NCI-H1048 (cell line): ENCODE measurements at regions not wholly inside any gene's neighbourhood (a gene's known extent, or its start where the extent isn't known, plus 50 kb on each side); places are given as distances from the start of the nearest gene placed in this dataset.

Source experiments
- DNase-seq: peaks from one replicate; lab custom pipeline; 2025; lab: John Stamatoyannopoulos, UW

DNA sequence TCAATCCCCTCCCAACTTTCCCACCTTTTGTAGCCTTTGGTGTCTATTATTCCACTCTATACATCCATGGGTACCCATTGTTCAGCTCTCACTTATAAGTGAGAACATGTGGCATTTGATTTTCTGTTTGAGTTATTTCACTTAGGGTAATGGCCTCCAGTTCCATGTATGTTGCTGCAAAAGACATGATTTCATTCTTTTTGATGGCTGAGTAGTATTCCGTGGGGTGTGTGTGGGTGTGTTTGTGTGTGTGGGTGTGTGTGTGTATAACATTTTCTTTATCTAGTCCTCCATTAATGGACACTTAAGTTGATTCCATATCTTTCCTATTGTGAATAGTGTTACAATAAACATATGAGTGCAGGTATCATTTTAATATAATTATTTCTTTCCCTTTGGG is 157.5 kb upstream of the FSTL4 start:
- DNase-seq, result no peak

DNA sequence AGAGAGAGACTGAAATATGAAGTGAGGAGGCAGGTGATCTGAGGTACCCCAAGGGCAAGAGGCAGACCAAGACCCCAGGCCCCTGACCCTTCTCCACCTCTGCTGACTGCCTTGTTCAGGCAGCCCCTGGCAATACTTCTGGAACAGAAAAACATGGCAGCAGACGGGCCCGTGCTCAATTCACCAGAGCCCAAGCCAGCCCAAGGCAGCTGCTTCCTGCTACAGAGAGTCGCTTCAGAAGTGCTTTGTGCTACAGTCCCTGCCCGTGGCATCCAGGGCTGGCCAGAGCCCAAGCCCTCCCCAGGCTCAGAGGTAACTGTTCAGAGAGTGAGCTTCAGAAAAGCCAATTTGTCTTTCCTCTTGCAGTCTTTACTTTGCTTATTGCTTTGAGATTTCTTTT is 151.4 kb upstream of the FSTL4 start:
- DNase-seq, result no peak

DNA sequence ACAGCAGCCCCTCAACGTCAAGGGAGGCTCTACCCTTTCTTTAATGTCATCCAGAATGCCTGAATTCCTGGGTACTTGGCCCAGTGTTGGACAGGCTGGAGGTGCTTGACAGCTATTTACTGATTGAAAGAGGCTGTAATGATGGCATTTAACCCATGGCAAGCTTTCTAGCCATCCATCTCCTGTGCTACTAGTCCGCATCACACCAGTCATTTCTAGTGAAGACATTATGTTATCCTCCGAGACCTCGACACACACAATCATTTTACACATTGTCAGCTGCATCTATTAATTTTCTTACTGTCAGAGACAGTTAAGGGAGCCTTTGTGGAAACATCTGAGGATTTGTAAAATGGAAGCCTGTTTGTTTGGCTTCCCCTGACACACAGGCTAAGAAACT is 149.3 kb upstream of the FSTL4 start:
- no peak for DNase-seq

DNA sequence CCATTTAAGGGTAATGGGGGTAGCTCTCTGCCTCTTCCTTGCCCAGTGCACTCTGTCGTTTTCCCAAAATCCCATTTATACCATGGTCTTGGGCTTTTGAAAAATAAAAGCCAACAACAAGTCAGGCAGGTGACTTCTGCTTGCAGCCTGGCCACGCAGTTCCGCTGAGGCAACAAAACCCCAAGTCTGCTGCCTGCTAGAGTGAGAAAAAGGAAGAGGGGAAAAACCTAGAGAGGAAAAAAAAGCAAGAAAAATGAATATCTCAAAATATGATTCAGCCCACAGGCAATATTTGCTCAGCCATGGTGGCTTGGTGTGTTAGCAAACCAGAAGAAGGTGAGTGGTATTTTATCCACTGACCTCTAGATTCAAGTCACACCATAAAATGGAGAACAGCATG is 148.2 kb upstream of the FSTL4 start:
- no peak for DNase-seq

DNA sequence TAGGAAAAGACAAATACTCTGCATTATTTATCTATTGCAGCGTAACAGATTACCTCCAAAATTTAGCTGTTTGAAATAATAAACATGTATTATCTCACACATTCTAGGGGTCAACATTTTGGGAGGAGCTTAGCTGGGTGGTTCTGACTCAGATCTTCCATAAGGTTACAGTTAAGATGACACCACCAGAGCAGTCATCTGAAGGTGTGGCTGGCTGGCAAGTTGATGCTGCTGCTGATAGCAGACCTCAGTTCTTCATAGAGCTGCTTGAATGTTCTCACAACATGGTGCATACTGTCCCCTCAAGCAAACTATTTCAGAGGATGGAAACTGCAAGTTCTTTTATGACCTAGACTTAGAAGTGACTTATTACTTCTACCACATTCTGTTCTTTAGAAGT is 146.3 kb upstream of the FSTL4 start:
- DNase-seq, result no peak

DNA sequence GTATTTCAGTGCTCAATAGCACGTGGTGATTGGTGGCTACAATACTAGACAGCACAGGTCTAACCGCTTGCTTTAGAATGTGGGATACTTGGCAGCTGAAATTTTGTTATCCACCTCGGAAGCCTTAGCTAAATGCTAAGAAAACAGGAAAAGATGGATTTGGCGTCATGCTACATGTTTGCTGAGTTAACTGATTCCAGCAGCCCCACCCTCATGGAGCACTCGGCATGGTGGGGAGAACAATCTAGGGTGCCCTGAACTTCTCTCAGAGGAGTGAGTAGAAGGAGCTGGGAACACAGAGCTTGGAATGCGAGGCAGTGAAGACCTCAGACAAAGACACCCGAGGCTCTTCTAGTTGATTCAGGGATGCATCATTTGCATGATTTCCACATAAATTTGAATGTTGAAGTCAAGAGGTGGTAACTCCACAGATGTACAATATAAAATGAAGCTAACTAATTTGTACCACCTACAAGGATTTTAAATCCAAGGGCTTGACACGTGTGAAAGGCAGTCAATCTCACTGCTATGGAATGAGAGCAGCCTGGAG is 145.1 kb upstream of the FSTL4 start:
- DNase-seq, result no peak

DNA sequence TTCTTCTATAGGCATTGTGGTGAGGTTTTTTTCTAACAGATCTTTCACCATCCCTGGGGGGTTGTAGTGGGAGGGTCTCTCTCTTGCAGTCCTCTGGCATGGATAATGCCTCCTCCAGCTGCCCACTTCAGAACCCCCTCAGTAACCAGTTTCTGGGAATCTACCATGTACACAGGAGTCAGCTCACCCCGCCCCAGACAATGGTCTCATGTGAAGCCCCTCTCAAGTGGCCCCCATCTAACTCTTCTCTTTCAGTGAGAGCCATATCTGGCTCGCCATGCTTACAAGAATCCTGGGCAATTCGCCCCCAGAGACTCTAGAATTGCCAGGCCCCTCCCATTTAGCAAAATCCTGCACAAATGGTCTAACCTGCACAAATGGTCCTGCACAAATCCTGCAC is 144.4 kb upstream of the FSTL4 start:
- DNase-seq, result no peak

DNA sequence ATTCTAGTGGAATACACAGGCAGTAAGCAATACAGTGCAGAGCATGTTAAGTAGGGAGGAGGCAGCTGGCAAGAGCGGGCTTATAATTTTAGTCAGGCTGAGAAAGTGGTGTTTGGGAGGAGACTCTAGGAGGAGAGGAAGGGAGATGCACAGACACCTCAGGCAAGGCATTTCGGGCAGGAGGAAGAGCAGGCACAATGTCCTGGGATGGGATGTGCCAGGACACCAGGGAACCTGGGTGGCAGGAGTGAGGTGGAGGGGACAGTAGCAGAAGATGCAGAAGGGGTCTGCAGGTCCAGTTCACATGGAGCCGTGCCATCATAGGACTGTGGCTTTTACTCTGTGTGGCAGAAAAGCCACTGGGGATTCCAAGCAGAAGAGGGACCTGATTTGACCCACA is 143.7 kb upstream of the FSTL4 start:
- no peak for DNase-seq

DNA sequence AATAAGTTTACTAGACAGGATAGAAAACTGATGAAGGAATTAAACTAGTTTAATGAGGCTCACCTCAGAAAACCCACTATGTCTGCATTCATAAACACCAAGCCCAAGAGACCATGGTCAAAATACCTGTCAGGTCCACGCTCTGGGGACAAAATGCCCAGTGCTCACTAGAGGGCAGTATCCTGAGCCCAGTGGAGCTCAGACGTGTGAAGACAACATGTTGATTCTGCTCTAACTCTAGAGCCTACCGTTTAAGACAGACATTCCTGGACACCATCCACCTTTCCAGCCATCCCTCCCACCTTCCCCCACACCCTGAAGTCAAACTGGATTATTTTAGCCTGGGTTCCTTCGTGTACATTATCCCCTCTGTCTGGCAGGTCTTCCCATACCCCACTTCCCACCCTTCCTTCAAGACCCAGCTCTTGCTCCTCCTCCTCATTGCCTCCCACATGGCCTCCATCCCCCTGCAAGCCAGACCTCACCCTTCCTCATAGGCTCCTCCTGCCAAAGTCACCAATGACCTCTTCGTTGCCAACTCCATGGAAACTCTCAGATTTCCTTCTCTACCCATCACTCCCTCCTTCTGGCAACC is 142.3 kb upstream of the FSTL4 start:
- no peak for DNase-seq

DNA sequence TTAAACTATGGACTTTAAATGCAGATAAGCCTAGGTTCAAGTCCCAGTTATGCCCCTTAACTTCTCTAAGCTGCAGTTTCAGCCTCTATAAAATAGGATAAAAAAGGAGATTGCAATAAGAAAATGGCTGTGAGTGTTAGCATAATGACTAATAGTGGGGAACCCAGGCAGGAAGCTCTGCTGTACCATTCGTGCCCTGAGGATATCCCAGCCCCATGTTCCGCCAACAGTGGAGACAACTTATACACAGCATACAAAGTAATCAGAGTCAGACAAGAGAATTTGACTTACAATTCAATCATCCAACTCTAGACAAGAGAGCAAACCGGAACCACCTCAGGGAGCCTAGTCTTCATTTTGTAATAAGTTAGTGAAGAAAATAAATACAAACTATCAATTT is 141.5 kb upstream of the FSTL4 start:
- no peak for DNase-seq

DNA sequence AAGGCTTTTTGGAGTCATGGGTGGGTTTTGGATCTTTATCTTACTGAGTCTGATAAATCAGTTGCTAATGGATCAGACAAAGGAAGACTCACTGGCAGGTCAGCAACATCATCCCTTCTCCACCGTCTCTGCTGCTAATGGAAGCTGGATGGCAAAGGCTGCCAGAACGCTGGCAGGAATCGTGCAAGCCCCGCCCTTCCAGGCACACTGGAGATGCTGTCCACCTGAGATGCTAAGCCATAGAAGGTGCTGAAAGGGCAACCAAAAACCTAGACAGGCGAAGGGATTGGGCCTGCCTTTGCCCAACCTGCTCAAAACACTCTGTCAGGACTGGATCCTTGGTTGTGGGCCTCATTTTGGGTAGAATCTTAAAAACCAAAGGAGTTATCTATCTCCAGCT is 139.5 kb upstream of the FSTL4 start:
- DNase-seq, result no peak

DNA sequence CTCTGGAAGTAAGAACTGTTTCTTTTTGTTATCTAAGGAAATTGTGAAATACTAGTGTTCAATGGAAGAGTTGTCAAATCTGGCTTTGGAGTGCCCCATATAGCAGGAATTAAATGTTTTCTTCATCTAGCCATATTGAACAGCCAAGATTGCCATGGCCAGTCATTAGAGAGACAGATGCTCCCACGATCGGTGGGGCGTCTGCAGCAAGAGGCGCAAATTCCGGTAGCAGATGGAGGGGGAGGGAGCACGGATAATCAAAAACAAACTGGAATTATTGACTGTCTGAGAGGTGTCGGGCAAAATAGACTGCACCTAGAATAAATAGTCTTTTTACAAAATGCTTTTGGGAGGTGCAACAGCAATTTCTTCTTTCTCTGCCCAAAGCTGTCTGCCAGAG is 139.1 kb upstream of the FSTL4 start:
- DNase-seq, result no peak

DNA sequence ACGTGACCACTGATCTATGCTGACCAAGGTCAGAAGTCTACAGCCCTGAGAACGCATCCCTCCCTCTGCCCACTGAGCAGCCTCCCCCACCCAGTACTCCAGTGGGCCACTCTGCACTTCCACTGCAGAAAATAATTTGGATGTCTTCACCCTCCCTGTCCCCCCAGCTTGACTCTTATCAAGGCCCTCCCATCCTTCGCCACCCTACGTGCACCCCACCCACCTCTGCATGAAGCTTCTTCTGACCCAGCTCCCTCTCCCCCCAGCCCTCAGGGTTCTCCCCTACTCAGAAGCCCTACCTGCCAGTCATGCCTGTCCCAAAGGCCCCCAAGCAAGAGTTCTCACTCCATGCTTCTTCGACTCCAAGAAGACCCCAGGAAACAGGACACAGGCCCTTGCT is 138.5 kb upstream of the FSTL4 start:
- no peak for DNase-seq

DNA sequence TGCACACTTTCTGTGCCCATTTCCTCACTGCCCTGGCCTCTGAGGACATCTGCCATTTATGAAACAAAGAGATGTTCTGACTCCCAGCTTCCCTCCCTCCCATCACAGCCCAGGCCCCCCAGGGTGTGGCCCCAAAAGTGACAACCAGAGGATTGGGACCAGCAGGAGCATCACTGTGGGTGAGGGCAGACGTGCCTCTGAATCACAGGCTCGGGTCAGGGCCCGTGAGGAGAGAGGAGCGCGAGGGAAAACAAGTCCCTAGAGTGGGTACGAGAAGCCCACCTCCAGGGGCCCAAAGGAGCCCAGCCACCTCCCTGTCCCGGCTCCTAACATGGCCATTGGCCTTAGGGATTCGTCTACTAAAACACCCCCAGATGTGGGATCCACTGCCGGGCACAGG is 138.0 kb upstream of the FSTL4 start:
- no peak for DNase-seq

DNA sequence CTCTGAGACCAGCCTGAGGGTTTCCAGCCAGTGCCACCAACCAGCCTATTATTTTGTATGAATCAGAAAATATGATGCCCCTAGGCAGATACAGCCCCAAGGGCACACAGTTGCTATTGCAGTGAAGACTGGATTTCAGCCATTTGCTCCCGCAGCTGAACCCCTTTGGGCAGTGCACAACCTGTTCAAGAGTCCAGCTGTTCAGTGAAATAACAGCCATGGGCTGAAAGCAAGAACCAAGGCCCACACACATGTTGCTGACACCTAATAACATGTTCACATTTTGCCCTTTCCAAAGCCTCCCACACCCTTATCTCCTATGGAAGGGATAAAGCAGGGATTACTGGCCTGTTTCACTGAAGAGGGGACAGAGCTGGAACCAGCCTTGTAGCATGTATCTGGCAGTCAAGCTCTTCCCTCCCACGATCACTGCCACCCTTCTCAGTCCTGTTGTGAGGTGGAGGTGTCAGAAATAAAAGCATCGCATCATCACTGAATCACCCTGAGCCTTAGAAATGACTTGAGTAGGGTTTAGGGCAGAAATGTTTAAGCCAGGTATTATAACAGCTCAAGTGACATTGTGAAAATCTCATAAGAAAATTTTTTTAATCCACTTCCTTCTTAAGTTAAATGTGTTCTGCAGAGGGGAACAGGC is 137.1 kb upstream of the FSTL4 start:
- DNase-seq, result no peak

DNA sequence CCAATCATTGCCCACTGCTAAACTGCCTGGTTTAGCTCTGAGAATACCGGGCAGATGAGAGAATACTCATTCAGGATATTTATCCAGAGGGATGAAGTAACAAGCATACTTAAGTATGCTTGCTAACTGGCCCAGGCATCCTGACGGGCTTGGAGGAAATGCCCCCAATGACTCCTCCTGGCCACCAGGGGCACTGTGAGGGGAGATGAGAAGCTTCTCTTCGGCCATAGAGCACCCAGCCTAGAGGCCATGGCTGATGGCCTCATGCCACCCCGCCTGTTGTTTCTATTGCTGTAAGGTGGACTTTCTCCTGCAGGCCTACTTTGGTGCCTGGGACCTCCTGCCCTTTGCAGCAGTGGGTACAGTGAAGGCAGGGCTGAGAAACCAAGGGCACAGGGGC is 134.5 kb upstream of the FSTL4 start:
- DNase-seq, result no peak

DNA sequence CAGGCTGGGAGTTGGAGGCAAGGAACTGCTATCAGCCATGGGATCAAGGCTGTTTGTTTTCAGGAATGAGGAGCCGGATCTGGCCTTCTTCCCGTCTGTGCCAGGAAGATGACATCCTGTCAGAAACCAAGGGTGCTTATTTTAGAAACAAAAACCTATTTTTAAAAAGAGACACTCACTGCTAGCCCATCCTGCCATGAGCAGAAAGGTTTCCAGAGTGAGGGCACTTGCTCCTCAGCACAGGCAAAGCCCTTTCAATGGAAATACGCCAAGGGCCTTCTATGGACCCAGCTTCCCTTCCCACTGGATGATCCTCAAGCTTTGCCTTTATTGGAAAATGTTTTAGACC is 132.6 kb upstream of the FSTL4 start:
- DNase-seq, result no peak

DNA sequence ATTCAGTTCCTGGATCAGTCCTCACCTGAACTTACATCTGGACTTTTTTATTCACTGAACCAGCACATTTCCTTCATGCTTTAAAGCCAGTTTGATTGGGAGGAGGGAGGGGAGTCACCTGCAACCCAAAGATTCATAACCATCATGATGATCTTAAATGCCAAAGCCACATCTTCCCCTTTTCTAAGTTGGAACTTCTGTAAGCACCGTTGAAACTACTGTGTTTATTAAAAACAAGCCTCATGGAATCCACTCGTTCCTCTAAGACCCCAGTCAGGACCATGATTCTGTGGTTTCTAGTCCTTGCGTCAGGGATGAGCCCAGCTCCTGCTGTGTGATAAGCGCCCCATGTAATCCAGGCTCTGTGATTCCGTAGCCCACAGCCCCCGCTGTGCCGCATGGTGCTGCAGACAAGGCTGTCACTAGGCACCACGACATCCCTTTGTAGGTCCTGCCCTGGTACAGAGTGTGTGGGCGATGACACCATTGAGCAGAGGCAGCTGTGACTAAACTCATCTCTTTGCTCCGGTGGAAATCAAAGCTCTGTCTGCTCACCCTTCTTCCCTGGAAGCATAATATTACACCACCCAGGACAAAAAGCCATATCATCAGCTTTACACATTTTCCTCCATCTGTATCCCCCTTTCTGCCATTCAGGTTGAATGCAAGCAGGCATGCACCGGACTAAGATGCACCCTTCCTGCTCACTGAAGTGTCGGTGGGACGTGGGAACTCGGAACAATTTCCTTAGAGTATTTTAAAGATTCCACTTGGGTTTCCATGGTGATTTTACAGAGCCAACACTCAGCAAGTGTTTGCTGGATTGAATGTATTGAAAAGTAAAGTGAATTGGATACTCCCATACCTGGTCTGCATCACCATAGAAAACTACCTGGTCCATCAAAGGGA is 132.0 kb upstream of the FSTL4 start:
- no peak for DNase-seq

DNA sequence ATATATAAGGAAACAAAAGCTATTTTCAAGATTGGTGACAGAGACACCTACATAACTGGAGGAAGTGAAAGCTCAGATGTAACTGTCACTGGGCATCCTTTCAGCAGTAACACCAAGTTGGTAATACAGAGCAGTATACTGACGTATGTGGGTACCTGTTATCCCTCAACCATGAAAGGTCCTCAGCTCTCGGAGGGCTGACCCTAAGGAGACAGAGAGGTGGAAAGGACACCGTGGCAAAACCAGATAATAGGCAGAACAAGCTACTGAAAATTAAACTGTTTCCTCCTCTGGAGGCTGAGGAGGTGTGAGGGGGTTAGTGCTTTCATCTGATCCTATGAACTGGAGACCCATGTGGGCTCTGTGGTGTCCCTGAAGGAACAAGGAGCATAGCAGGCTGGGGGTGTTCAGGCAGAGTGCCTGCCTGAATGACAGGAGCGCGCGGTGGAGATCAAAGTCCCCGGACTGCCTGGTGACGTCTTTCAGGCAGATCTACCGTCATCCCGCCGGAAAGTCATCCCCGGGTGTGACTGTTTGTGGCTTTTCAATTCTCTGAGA is 130.2 kb upstream of the FSTL4 start:
- no peak for DNase-seq

DNA sequence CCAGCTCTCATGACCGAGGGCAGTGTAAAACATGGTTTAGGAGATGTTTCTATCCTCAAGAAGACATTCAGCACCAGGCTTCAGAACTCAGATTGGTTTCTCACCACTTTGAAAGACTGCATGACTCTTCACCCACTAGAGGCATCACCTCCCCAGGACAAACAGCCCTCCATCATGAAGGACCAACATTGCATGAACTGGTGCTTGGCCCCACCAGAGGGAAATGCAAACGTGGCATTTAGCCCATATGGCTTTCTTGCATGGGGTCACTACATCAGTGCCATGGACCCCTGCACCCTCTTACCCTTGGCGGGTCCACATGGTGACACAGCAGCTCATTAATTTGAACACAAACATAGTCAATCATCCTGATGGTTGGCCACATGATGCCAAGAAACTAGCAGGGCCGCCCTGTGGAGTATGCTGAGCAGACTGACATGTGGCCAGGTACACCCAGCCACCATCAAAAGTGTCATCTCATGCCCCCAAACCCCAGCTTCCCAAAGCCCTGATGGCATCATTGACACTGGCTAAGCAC is 129.5 kb upstream of the FSTL4 start:
- DNase-seq, result no peak

DNA sequence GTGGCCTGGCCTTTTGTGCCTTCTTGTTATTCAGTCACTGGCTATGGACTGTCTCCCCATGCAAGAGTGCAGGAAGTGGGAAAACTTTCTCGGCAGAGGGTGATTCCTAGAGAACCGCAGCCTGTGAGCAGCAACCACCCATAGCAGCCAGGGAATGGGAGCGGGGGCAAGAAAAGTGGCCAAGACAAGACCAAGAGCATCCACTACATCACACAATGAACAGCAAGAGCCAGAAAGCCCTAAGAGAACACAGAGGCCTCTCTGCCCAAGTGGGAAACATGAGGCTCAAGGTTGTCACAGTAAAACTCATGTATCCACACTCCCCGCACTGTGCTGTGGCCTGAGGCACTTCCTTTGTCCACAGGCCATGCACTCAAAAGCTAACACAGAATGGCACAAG is 129.1 kb upstream of the FSTL4 start:
- DNase-seq, result no peak

DNA sequence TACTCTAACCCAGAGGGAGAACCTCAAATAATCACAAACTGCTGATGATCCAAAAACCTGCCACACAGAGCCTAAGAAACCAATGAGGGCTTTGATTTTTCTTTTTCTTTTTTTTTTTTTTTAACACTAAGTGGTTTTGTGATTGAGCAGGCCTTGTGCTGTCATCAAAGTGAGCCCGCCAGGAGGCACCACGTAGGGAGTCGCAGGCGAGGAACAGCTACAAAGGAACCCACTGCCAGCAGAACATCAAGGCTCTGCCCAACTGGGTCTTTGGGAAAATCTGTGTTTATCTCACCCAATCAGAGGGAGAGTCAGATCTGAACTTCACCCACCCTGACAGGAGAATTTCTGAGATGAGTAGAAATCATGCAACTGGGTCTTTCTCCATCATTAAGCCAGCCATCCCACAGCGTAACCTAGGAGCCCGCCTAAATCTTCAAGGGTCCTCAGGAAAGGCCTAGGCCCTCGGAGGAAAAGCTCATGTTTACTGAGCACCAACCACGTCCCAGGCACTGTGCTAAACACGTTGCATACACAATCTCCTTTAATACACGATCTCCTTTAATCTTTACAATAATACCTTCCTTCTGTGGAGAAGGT is 126.9 kb upstream of the FSTL4 start:
- no peak for DNase-seq
